Skin of body (tissue), 1 donor: ENCODE measurements at regions not wholly inside any gene's neighbourhood (a gene's known extent, or its start where the extent isn't known, plus 50 kb on each side); places are given as distances from the start of the nearest gene placed in this dataset.
"Not testable (repeated sequence)": the region's sequence is repeated elsewhere in the genome, so short reads cannot be mapped to it uniquely, and the experiment has no call there.

Source experiments
- DNase-seq: peaks from one replicate; lab custom pipeline; 2025; lab: John Stamatoyannopoulos, UW

- no peak for DNase-seq
Measured at GRCh38 chr5:33205727-33206410, 234.9 kb upstream of the TARS1 start.

- DNase-seq = no peak
Measured at GRCh38 chr5:33206962-33207506, 233.7 kb upstream of the TARS1 start.

- DNase-seq = no peak
Measured at GRCh38 chr5:33209252-33209651, 231.5 kb upstream of the TARS1 start.

- DNase-seq = not testable (repeated sequence)
Measured at GRCh38 chr5:33210221-33210620, 230.5 kb upstream of the TARS1 start.

GRCh38 chr5:33210978-33211377 is 229.8 kb upstream of the TARS1 start:
- DNase-seq = no peak

- DNase-seq = no peak
Measured at GRCh38 chr5:33212439-33212838, 228.3 kb upstream of the TARS1 start.

GRCh38 chr5:33212900-33213299 is 227.9 kb upstream of the TARS1 start:
- DNase-seq = no peak

- peak; percentile 76 for DNase-seq
Measured at GRCh38 chr5:33223563-33224284, 217.0 kb upstream of the TARS1 start.

- DNase-seq = no peak
Measured at GRCh38 chr5:33224285-33224961, 216.3 kb upstream of the TARS1 start.

GRCh38 chr5:33227247-33227646 is 213.5 kb upstream of the TARS1 start:
- DNase-seq = no peak

GRCh38 chr5:33227746-33228145 is 213.0 kb upstream of the TARS1 start:
- DNase-seq = no peak

- DNase-seq = peak; percentile 16
Measured at GRCh38 chr5:33228149-33228548, 212.6 kb upstream of the TARS1 start.

- no peak for DNase-seq
Measured at GRCh38 chr5:33229216-33229615, 211.5 kb upstream of the TARS1 start.

GRCh38 chr5:33230467-33231078 is 210.2 kb upstream of the TARS1 start:
- no peak for DNase-seq

GRCh38 chr5:33231214-33231710 is 209.5 kb upstream of the TARS1 start:
- no peak for DNase-seq

- peak; percentile 29 for DNase-seq
Measured at GRCh38 chr5:33231935-33232334, 208.8 kb upstream of the TARS1 start.

GRCh38 chr5:33232731-33233505 is 207.8 kb upstream of the TARS1 start:
- no peak for DNase-seq

GRCh38 chr5:33235304-33235703 is 205.5 kb upstream of the TARS1 start:
- DNase-seq = no peak

GRCh38 chr5:33235824-33236223 is 204.9 kb upstream of the TARS1 start:
- no peak for DNase-seq

- DNase-seq = no peak
Measured at GRCh38 chr5:33237471-33237870, 203.3 kb upstream of the TARS1 start.
